BE2C (cell line): ENCODE measurements at regions not wholly inside any gene's neighbourhood (a gene's known extent, or its start where the extent isn't known, plus 50 kb on each side); places are given as distances from the start of the nearest gene placed in this dataset.
A peak's percentile ranks its signal among the peaks of the same experiment; 100 is the strongest.

Experiments
- DNase-seq: peaks from one replicate; pipeline ENCODE4 v3.0.0-alpha.2; 2020
- H3K27me3 ChIP-seq: fragments of 250-450 bp; sonication (Bioruptor Pico); 2 replicates; pipeline ENCODE4 v1.5.1; 2020; ENCODE audit warnings: mild to moderate bottlenecking
- H3K36me3 ChIP-seq: fragments of 250-450 bp; sonication (Bioruptor Pico); 2 replicates; pipeline ENCODE4 v1.5.1; 2020; ENCODE audit warnings: mild to moderate bottlenecking
- H3K4me1 ChIP-seq: fragments of 250-450 bp; sonication (Bioruptor Pico); 2 replicates; pipeline ENCODE4 v1.5.1; 2020
- H3K4me3 ChIP-seq: 2 replicates; pipeline ENCODE4 v1.5.1; 2011; ENCODE audit warnings: low read depth, low read length
- H3K9me3 ChIP-seq: fragments of 250-450 bp; sonication (Bioruptor Pico); 2 replicates; pipeline ENCODE4 v1.5.1; 2020
- TF ChIP-seq, protein P1 (sequence below): IDR thresholded peaks from 2 replicates; pipeline ENCODE4 v1.5.1; 2012; ENCODE audit warnings: mild to moderate bottlenecking, low read depth, low read length

DNA sequence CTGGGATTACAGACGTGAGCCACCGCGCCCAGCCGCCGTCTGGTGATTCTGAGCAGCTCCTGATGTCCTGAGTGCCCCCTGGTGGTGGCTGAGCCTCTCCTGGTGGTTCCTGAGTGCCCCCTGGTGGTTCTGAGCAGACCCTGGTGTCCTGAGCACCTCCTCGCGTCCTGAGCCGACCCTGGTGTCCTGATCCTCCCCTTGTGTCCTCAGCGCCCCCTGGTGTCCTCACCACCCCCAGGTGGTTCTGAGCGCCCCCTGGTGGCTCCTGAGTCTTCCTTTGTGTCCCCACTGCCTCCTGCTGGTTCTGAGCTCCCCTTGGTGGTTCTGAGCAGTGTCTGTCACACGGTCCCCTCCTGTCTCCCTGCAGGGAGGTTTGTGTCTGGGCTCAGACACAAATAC lies 1304.9 kb downstream of the TMEM121 start:
- H3K27me3 ChIP-seq, result no peaks in the 10 kb centered on the region
- no peaks in the 10 kb centered on the region for H3K36me3 ChIP-seq

GRCh38 chr14:106837870-106838269 lies 1311.5 kb downstream of the TMEM121 start:
- no peak overlapping the region for H3K4me3 ChIP-seq
- no peak for DNase-seq
- TF ChIP-seq, protein P1, sequence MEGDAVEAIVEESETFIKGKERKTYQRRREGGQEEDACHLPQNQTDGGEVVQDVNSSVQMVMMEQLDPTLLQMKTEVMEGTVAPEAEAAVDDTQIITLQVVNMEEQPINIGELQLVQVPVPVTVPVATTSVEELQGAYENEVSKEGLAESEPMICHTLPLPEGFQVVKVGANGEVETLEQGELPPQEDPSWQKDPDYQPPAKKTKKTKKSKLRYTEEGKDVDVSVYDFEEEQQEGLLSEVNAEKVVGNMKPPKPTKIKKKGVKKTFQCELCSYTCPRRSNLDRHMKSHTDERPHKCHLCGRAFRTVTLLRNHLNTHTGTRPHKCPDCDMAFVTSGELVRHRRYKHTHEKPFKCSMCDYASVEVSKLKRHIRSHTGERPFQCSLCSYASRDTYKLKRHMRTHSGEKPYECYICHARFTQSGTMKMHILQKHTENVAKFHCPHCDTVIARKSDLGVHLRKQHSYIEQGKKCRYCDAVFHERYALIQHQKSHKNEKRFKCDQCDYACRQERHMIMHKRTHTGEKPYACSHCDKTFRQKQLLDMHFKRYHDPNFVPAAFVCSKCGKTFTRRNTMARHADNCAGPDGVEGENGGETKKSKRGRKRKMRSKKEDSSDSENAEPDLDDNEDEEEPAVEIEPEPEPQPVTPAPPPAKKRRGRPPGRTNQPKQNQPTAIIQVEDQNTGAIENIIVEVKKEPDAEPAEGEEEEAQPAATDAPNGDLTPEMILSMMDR, result no peak
- no peaks in the 10 kb centered on the region for H3K4me1 ChIP-seq
- no peaks in the 10 kb centered on the region for H3K36me3 ChIP-seq
- peaks cover 7% of the 10 kb centered on the region; the same call in 1 of the 2 replicates for H3K27me3 ChIP-seq
- H3K9me3 ChIP-seq, result no peaks in the 10 kb centered on the region

More for the DNA sequence above, 1304.9 kb downstream of the TMEM121 start:
- no peak overlapping the region for H3K4me3 ChIP-seq
- H3K4me1 ChIP-seq, result no peaks in the 10 kb centered on the region
- no peaks in the 10 kb centered on the region for H3K9me3 ChIP-seq
- peak; percentile 56 for DNase-seq
- TF ChIP-seq, protein P1, result peak; percentile 69

DNA sequence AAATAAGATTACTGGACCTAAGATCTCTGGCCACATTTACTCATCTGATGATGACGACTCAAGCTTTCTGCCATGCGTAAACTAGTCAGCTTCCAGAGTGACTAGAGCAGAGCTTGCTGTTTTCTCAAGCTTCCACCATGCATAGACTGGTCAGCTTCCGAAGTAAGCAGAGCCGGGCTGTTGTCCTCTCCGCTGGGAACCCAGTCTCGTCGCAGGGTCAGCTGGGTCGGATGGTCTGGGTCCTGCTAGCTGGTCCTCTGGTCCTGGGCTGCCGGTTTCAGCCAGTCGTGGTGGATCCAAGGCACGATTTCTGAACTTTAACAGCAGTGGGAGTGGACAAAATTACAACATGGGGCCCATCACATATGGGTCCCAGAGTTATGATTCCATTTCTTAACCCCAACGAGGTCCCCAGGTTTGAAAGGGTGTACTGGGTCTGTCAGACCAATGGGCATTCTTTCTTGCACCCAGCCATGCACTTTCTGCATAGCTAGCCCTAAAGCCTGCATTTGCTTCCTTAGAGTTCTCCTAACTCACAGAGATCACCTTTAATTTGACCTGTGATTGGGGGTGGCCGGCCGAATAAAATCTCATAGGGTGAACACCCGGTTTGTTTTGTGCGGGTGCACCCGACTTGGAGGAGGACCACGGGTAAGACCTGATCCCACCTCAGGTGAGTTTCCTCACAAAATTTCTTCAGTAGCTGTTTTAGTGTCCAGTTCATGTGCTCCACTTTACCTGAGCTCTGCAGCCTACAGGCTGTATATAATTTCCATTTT lies 1312.8 kb downstream of the TMEM121 start:
- no peak overlapping the region for H3K4me3 ChIP-seq
- peaks cover 19% of the 10 kb centered on the region for H3K27me3 ChIP-seq
- TF ChIP-seq, protein P1, result no peak
- H3K9me3 ChIP-seq, result no peaks in the 10 kb centered on the region
- DNase-seq, result no peak
- H3K4me1 ChIP-seq, result no peaks in the 10 kb centered on the region
- no peaks in the 10 kb centered on the region for H3K36me3 ChIP-seq

- DNase-seq, result no peak
- TF ChIP-seq, protein P1, result no peak
- H3K27me3 ChIP-seq, result peaks cover 30% of the 10 kb centered on the region
- H3K4me1 ChIP-seq, result no peaks in the 10 kb centered on the region
- no peak overlapping the region for H3K4me3 ChIP-seq
- H3K9me3 ChIP-seq, result no peaks in the 10 kb centered on the region
- no peaks in the 10 kb centered on the region for H3K36me3 ChIP-seq
Observed at GRCh38 chr14:106840258-106840657, 1313.9 kb downstream of the TMEM121 start.

DNA sequence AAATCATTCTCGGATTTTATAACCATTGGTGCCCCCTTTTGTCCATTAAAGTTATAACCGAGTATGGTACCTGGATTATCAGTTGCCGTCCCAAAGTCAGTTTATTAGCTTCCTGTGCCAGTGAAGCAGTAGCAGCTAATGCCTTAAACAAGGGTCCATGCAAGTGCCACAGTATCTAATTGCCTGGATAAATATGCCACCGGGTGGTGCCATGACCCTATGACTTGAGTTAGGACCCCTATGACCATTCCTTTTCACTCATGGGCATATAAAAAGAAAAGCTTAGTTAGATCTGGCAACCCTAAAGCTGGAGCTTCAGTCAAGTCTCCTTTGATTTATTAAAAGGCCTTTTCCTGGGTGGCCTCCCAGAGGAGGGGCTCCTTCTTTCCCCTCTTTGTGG lies 1314.6 kb downstream of the TMEM121 start:
- TF ChIP-seq, protein P1, result no peak
- Histone ChIP-seq H3K9me3 (no peaks in the 10 kb centered on the region), H3K4me3 (no peak overlapping the region), H3K4me1 (no peaks in the 10 kb centered on the region), H3K27me3 (peaks cover 37% of the 10 kb centered on the region), H3K36me3 (no peaks in the 10 kb centered on the region)
- no peak for DNase-seq

GRCh38 chr14:106841701-106842100 lies 1315.3 kb downstream of the TMEM121 start:
- H3K4me1 ChIP-seq, result no peaks in the 10 kb centered on the region
- TF ChIP-seq, protein P1, result no peak
- H3K27me3 ChIP-seq, result peaks cover 44% of the 10 kb centered on the region

More at GRCh38 chr14:106841701-106842100, 1315.3 kb downstream of the TMEM121 start:
- no peak overlapping the region for H3K4me3 ChIP-seq
- no peak for DNase-seq
- no peaks in the 10 kb centered on the region for H3K9me3 ChIP-seq
- no peaks in the 10 kb centered on the region for H3K36me3 ChIP-seq
